ENCODE measurements at regions not wholly inside any gene's neighbourhood (a gene's known extent, or its start where the extent isn't known, plus 50 kb on each side); places are given as distances from the start of the nearest gene placed in this dataset.

DNA sequence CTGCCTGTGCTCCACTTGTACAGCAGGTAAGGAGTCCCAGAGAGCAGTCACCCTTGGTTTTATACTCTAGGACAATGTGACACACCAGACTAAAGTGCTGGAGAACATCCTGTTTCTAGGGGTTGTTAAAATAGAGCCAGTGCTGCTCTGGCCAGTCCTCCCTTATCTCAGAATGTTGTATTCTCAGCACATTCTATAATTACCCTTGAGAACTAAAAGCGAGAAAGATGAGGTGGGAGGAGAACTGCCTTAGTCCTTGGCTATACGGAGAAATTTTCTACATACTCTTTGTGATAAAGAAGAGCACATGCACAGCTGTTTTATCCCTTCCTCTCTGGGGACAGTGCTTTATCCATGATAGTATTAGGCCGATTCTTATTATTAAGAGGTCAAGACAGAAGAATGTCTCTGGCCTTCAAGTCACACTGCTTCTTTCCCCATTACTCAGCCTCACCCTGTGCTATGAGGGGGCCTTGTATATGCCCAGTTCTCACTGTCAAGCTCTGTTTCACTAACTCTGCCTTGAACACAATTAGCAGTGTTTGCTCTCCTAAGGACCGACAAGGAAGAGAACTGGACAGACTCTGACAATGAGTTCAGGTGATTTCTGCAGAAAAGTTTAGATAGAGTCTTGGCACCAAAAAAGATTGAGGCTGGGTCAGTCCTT is 385.8 kb downstream of the TRIB2 start:
- H3K56ac ChIP-seq (ENCODE audit: insufficient read length, low read depth, low read length), result no peak overlapping the region
- H3K9me3 ChIP-seq (ENCODE audit: control insufficient read depth, low read depth, low read length), result no peaks in the 10 kb centered on the region
- no peak overlapping the region for H4K8ac ChIP-seq (replicated peaks; ENCODE audit: insufficient read length, low read depth, low read length)
- H2AFZ ChIP-seq (ENCODE audit: low read length), result no peak overlapping the region
- H3K4me2 ChIP-seq (ENCODE audit: insufficient read depth, insufficient read length, low read length), result no peak overlapping the region
- Mint-ChIP-seq H3K36me3 (ENCODE audit: insufficient read depth in 1 of 3, low read depth in 3 of 3) (peaks cover 0 to 5% (median 0%) of the 10 kb centered on the region in 3 experiments; a peak in 1 of 7 replicates), H3K9me3 (peaks cover 13 to 18% of the 10 kb centered on the region in 2 experiments; a peak in 4 of 5 replicates), H3K4me1 (no peaks in the 10 kb centered on the region), H3K27me3 (ENCODE audit: low read depth) (no peaks in the 10 kb centered on the region), H3K4me3 (no peak overlapping the region), H3K27ac (no peak overlapping the region)
- no peak overlapping the region for H3K4ac ChIP-seq (ENCODE audit: low read depth, low read length)
- no peak overlapping the region for H4K5ac ChIP-seq (ENCODE audit: insufficient read length, low read depth, low read length)
- no peak overlapping the region for H3K18ac ChIP-seq (ENCODE audit: insufficient read length, low read depth, low read length)
- no peak overlapping the region for H3K27ac ChIP-seq (ENCODE audit: insufficient read length, low read depth, low read length)
- H3K4me1 ChIP-seq (ENCODE audit: insufficient read depth, low read length), result no peaks in the 10 kb centered on the region
- H4K20me1 ChIP-seq (ENCODE audit: control insufficient read depth, insufficient read depth, insufficient read length), result no peaks in the 10 kb centered on the region
- no peaks in the 10 kb centered on the region for H3K27me3 ChIP-seq (ENCODE audit: insufficient read depth, low read length)
- no peak overlapping the region for H2BK12ac ChIP-seq (ENCODE audit: insufficient read length, low read depth, low read length)
- no peak for DNase-seq
- no CpG with 5 or more reads among the region's 4 CpGs for WGBS (ENCODE audit: extremely low coverage, insufficient read length, low lambda C conversion rate)
- H3K23ac ChIP-seq (ENCODE audit: insufficient read length, low read depth, low read length), result no peak overlapping the region
- no peak overlapping the region for H3K14ac ChIP-seq (ENCODE audit: insufficient read depth, low read length)
- H4K91ac ChIP-seq (ENCODE audit: insufficient read length, low read depth, low read length), result no peak overlapping the region
- no peaks in the 10 kb centered on the region for H3K79me1 ChIP-seq (ENCODE audit: insufficient read depth, low read depth, low read length, poor library complexity, severe bottlenecking)
- no peak overlapping the region for H2BK15ac ChIP-seq (ENCODE audit: low read depth, low read length)
- H3T11ph ChIP-seq (ENCODE audit: low read length), result no peak overlapping the region
- no peak overlapping the region for H2AK5ac ChIP-seq (ENCODE audit: insufficient read length, low read length)
- H2BK20ac ChIP-seq (ENCODE audit: low read depth, low read length, poor library complexity, severe bottlenecking), result no peak overlapping the region
- TF ChIP-seq, protein P1, sequence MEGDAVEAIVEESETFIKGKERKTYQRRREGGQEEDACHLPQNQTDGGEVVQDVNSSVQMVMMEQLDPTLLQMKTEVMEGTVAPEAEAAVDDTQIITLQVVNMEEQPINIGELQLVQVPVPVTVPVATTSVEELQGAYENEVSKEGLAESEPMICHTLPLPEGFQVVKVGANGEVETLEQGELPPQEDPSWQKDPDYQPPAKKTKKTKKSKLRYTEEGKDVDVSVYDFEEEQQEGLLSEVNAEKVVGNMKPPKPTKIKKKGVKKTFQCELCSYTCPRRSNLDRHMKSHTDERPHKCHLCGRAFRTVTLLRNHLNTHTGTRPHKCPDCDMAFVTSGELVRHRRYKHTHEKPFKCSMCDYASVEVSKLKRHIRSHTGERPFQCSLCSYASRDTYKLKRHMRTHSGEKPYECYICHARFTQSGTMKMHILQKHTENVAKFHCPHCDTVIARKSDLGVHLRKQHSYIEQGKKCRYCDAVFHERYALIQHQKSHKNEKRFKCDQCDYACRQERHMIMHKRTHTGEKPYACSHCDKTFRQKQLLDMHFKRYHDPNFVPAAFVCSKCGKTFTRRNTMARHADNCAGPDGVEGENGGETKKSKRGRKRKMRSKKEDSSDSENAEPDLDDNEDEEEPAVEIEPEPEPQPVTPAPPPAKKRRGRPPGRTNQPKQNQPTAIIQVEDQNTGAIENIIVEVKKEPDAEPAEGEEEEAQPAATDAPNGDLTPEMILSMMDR (conservative IDR thresholded peaks at IDR 0.05), result no peak
- no peak overlapping the region for H2BK120ac ChIP-seq (ENCODE audit: low read depth, low read length, poor library complexity, severe bottlenecking)
- H3K23me2 ChIP-seq (ENCODE audit: insufficient read length, low read depth, low read length, poor library complexity, severe bottlenecking), result no peaks in the 10 kb centered on the region
- H3K79me2 ChIP-seq (ENCODE audit: insufficient read depth, low read length), result no peaks in the 10 kb centered on the region
- H3K9ac ChIP-seq (ENCODE audit: extremely low read depth, insufficient read length, low read length), result no peak overlapping the region
- no peak overlapping the region for H2BK5ac ChIP-seq (ENCODE audit: insufficient read length, low read length)
